GM19455 (cell line): ENCODE measurements at regions not wholly inside any gene's neighbourhood (a gene's known extent, or its start where the extent isn't known, plus 50 kb on each side); places are given as distances from the start of the nearest gene placed in this dataset.
"Not testable (repeated sequence)": the region's sequence is repeated elsewhere in the genome, so short reads cannot be mapped to it uniquely, and the experiment has no call there.

Experiments used
- ATAC-seq: cut with Tn5 transposase; IDR thresholded peaks from one replicate; pipeline ENCODE4 v1.9.1; 2021; ENCODE audit not compliant: unreplicated experiment

DNA sequence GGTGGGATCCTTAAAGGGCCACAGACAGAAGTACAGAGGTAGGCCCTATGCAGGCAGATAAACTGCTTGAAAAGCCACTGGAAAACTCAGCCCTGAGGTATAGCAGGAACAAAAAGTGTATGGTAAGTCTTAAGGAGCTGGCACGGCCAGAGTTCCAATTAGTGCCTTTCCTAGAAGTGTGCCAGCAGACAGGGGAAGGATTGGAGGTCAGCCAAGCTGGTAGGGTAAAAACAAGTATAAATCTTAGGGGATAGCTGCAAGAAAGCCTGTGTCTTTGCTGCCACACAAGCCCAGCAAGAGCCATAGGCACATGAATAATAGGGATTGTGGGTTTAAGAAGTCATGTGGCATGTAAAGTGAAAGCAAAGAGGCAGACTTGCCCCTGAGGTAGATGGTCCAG is 582.5 kb downstream of the PLOD2 start:
- ATAC-seq = no peak

DNA sequence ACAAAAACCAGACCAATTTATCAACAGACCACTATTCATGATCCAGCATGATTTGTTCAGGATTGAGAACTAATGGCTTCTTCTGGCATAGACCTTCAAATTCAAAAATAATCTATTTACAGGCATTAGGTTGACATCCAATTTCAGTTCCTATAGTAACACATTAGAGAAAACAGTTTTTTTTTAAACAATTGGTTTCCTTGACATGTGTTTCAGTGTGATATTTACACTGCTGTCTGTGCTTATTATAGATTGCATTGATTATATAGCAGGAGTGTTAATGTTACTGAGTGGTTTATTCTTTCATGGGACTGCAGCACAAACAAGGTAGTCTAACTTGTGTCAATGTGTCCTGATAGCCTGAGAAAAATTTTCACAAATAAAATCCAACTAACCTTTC is 579.3 kb downstream of the PLOD2 start:
- no peak for ATAC-seq

DNA sequence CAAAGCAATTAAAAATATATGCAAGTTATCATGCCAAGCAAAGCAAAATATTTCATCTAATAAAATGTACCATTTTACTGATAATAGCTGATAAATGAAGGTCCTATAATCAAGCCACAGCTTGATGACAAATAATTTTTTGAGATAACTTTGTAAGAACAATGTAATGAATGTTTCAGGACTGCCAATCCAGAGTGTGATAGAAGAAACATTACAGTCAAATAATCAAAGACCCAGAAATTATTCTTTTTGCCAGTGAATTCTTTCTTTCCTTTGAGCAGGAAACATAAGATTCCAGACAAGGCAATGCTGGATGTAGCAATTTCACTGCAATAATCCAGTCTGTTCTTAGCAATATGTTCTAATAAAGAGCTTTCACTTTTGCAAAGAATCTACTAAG is 556.1 kb downstream of the PLOD2 start:
- ATAC-seq = no peak

DNA sequence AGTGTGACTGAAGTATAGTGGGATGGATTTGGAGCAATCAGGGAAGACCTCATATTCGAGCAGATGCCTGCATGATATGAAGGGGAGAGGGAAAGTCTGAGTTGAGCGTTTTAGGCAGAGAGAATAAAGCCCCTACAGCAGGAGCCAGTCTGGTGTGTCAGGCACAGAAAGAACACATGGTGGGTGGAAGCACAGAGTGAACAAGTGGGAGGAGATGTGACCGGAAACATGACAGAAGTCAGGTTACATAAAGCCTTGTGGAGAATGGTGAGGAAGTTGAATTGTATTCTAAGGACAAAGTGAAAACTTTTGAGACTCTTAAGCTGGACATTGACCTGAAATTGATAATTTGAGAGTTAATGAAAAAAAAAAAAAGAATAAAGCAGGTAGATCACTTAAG is 541.0 kb downstream of the PLOD2 start:
- ATAC-seq = no peak

DNA sequence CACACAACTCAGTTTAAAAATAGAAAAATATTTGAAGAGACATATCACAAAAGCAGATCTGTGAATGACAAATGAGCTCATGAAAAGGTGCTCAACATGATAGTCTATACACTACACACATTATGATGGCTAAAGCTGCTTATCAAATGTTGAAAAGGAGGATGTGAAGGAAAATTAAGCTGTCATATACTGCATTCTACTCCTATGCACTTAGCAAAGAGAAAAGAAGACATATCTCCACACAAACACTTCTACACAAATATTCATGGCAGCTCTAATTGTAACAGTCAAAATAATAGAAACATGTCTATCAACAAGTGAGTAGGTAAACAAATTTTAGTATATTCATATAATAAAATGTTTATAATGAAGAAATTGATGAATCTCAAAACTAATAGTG is 540.5 kb downstream of the PLOD2 start:
- no peak for ATAC-seq

DNA sequence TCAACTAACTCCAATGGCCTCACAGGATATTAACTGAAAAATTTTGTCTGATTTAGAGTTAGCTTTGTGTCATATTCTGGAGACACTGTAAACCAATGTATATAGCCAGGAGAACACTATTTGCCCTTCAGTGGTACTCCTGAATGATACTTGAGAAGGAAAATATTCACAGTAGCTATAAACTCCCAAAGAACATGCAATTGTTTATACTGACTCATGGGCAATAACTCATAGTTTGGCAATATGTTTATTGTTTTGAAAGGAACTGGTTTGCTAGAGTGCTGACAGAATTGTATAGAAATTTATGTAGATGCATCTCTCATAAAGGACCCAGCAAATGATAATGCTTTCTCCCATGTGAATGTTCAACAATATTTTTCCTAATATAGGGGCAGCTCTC is 537.6 kb downstream of the PLOD2 start:
- no peak for ATAC-seq

DNA sequence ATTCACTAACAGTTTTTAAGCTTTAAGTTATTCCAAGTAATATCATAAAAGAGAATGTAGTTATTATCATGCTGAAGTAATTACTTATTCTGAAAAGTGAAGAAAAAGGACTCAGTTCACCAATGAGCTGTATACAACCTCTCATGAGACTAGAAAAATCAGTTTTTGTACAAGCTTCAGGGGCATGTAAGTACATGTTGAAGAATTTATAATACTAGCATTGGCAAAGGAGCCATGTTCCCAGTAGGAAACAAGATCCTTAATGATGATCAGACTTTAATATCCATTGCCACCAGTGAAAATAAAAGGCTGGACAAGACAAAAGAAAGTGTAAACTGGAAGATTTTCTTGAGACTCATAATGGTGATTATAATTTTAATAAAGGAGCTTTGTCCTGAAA is 532.8 kb downstream of the PLOD2 start:
- no peak for ATAC-seq

DNA sequence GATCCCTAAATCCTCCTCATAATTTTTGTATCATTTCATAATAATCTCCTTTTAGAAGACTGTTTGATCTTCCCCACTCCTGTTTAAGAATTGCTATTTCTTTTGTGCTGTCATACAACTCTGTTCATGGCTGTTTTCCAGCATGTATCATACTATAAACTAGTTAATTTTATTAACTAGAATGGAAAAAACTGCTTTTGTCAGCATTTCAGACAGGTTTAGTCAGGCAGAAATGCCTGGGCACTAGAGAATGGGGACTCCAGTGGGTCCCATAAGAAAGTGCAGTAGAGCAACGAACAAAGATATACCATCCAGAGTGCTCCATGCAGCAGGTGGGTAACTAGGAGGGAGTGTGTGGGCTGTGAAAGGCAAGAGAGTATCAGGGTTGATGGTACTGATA is 523.9 kb downstream of the PLOD2 start:
- no peak for ATAC-seq

DNA sequence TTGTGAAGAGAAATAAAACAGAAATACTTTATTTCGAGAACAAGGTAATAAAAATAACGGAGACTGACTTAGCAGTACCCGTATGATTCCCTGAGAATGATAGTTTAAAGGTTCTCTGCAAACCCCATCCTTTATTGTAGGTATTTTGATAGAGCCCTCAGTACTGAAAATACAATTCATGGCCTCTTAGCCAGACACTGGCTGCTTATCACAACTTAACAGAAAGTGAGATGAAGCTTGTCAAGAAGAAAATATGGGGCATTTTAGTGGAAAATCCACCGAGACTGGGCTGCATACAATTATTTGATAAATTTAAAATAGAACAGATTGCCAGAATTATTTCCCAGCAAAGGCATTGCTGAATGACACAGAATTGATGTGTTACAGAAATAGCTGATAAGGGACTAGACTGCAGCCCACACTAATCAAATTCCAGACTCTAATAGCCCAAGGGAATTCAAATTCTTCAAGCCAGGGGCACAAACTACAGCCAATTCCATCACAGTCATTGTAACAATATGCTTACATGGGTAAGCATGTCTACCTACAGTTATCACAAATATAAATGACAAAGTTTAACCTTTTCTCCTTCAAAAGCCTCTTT is 521.9 kb downstream of the PLOD2 start:
- no peak for ATAC-seq

DNA sequence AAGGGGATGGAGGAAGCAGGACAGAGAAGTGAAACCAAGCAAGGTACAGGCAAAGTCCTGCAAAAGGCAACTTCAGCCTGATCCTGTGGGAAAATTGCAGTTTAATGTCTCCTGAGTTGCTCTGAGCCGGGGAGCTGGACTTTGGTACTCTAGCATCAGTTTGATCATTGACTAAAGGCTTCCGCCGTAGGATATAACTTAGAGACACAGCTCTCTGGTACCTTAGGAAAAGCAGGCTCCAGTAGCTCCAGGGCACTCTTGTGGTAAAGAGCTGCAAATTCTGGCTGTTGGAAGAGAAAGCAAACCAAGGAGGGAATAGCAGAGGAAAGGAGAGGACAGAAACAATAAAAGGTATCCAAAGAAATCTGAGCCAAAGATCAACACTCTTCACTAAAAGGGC is 521.1 kb downstream of the PLOD2 start:
- ATAC-seq = no peak

DNA sequence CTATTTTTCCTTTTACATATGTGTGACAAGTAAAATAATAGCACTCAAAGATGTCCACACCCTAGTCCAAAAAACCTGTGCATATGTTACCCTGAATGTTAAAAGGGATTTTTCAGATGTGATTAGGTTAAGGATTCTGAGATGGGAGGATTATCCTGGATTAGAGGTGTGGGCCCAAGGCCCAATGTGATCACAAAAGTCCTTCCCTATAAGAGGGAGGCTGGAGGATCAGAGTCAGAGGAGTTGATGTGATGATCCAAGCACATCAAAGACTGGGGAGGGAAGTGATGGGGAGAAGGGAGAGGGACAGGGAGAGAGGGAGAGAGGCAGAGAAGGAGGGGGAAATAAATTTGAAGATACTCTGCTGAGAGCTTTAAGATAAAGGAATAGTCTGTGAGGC is 512.6 kb downstream of the PLOD2 start:
- no peak for ATAC-seq

DNA sequence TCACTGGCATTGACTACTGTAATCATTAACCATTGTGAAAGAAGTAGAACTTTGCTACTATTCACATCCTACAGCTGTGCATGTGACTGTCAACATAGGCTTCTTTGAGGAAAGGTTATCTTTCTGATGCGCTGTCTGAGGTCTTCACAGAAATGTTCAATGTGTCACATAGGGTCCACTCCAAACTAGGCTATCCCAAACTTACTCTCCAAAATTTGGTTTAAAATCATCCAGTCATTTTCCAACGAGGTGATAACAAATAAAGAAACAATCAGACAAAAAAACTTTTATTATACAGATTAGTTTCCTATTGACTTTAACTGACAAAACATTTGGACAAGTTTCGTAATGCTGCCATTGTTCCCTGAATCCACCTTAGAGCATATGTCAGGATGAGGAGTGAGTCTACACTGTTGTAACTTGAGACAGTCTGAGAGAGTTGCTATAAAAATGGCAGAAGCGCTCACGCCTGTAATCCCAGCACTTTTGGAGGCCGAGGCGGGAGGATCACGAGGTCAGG is 511.6 kb downstream of the PLOD2 start:
- ATAC-seq = no peak

DNA sequence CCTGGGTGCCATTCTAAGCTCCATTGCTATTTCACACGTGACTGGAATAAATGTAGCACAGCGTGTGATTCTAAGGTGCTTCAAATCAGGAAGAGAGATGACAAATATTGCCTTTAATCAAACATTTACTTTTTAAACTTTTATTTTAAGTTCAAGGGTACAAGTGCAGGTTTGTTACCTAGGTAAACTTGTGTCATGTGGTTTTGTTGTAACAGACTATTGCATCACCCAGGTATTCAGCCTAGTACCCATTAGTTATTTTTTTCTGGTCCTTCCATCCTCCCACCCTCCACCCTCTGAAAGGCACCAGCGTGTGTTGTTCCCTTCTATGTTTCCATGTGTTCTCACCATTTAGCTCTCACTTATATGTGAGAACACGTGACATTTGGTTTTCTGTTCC is 510.8 kb downstream of the PLOD2 start:
- no peak for ATAC-seq

DNA sequence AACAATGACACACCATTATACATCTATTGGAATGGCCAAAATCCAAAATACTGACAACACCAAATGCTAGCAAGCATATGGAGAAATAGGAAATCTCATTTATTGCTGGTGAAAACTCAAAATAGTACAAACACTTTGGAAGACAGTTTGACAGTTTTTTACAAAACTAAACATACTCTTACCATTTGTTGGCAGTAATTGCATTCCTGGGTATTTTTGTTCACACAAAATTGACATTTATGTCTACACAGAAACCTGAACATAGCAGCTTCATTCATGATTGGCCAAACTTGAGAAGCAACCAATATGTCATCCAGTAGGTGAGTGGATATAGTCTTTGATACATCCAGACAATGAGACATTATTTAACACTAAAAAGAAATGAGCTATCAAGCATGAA is 489.9 kb downstream of the PLOD2 start:
- no peak for ATAC-seq

DNA sequence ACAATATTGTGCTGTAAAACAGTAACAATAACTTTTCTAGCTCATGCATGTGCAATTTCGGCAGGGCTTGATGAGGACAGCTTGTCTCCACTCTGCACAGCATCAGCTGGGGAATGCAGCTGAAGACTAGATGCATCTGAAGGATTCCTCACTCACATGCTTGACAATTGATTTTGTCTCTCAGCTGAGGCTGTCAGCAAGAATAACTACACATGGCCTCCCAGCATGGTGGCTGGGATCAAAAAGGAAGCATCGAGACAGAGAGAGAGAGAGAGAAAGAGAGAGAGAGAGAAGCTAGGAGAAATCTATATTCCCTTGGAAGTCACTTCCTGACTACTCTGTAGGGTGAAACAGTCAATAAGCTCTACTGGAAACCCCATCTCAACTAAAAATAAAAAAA is 487.1 kb downstream of the PLOD2 start:
- ATAC-seq = no peak

DNA sequence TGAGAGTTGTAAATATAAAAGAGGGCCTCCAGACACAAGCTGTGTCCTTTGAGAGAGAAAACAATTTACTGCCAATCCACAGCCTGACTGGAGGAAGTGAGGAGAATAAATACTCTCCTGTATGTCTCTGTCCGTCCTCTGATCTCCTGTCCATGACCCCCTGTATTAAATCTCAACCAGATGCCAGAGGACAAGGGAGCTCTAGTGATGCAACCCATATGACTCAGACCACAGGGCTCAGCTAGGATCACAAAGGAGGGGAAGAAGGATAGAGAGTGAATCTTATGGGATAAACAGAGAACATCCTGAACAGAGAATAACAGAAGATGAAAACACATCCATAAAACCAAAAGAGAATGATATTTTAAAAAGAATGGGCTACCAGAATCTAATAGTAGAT is 482.6 kb downstream of the PLOD2 start:
- ATAC-seq = no peak

DNA sequence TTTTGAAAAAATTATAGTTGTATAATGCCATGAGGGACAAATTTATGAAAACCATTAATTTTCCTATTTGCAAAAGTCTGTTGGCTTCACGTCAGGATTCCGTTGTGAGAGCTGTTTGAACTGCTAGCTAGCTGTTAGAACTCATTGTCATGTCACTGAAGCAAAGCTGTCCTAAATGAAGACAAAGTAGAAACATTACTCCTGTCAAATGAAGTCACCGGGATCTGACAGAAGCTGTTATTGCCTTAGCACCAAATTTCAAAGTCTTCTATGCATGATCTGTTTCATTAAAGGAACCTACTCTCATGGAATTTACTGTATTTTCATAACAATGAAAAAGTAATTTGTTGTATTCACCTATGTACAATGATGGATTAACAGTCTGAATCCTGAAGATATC is 479.8 kb downstream of the PLOD2 start:
- ATAC-seq = no peak

DNA sequence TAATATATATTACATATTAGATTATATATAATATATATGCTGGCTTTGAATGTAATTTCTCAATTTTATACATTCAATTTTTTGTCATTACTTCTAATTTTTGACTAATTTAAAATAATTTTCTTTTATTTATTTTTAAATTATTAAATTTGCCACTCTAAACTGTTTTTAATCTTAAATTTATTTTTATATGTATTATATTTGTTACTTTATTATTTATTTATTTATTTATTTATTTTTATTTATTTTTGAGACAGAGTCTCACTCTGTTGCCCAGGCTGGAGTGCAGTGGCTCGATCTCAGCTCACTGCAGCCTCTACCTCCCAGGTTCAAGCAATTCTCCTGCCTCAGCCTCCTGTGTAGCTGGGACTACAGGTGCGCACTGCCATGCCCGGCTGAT is 473.0 kb downstream of the PLOD2 start:
- ATAC-seq = not testable (repeated sequence)

DNA sequence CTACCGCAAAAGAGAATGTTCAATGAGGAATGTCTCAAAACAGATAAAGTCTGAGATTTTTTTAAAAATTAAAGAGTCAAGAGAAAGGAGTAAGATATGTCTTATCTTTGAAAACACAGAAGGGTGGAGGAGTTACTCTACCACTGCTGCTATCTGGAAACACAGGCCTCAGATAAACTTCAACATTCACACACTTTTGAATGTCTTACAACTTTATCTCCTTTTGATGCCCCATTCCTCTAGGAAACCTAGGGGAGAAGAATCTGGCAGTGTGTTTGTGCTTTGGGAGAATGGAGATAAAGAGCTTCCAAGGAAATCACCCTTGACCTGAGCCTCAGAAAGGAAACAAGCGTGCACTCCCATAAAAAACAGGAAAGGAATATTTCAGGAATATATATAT is 468.2 kb downstream of the PLOD2 start:
- ATAC-seq = no peak

DNA sequence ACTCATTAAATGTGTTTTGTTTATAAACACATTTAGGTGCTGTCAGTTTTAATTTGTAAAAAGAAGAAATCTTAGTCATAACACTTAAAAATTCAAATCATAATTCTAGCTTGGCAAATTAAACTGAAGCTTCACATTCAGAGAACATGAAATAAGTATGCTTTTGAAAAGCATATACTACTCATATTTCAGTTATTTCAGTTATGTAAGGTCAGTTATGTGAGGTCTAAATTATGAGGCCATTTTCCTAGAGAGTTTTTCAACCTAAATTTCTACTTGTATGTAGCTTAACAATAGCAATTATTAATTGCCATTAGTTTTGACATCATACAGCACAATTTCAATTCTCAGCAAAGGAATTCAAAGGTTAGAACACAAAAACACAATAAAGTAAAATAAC is 465.0 kb downstream of the PLOD2 start:
- no peak for ATAC-seq

DNA sequence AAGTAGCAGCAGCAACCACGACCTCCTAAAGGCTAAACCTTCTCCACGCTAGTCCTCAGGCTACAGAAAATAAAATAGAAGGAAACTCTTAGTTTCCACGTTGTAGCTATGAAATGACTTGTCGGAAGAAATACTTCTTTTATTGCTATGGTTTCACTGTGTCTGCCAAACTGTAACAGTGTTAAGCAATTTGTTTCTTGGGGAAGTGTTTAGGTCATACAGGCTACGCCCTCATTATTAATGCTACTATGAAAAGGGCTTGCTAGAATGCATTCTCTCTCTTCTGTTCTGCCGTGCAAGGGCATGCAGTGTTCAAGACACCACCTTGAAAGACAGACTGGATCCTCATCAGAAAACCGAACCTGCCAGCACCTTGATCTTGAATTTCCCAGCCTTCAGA is 462.7 kb downstream of the PLOD2 start:
- no peak for ATAC-seq

DNA sequence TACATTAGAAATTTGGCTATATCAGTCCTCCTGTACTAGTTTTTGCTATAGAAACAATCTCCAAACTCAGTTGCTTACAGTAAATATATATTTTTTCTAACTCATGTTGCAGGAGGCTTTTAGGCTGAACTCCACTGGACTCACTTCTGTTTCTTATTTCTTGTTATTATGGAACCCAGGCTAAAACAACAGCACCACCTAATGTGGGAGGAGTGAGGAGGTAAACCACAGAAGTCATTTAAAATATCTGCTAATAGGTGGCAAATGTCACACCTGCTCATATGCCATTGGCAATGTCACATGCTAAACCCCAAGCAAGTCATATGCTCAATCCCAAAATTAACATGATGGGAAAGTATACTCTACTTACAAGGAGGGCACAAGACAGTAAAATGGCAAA is 462.2 kb downstream of the PLOD2 start:
- ATAC-seq = no peak

DNA sequence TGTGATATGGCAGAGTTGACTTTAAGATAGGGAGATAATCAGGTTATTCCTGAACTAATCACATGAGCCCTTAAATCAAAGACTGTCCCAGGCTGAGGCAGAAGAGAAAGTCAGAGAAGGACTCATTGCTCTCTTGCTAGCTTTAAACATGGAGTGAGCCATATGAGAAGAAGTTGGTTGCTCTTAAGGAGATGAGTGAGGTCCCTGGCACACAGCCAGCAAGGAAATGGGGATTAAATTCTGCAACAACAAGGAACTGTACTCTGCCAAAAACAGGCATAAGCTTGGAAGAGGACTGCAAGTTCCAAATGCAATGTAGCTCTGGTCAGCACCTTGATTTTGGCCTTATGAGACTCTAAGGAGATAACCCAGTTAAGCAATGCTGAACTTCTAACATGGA is 457.0 kb downstream of the PLOD2 start:
- no peak for ATAC-seq

DNA sequence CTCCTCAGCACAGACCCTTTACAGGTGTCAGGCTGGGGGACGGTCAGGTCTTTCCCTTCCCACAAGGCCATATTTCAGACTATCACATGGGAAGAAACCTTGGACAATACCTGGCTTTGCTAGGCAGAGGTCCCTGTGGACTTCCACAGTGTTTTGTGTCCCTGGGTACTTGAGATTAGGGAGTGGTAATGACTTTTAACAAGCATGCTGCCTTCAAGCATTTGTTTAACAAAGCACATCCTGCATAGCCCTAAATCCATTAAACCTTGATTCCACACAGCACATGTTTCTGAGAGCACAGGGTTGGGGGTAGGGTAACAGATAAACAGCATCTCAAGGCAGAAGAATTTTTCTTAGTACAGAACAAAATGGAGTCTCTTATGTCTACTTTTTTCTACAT is 451.2 kb downstream of the PLOD2 start:
- ATAC-seq = not testable (repeated sequence)
